NCI-H2081 (cell line): ENCODE measurements at regions not wholly inside any gene's neighbourhood (a gene's known extent, or its start where the extent isn't known, plus 50 kb on each side); places are given as distances from the start of the nearest gene placed in this dataset.

Experiments
- DNase-seq, 2 experiments: peaks; one replicate each; lab custom pipeline; 2025; lab: John Stamatoyannopoulos, UW

DNA sequence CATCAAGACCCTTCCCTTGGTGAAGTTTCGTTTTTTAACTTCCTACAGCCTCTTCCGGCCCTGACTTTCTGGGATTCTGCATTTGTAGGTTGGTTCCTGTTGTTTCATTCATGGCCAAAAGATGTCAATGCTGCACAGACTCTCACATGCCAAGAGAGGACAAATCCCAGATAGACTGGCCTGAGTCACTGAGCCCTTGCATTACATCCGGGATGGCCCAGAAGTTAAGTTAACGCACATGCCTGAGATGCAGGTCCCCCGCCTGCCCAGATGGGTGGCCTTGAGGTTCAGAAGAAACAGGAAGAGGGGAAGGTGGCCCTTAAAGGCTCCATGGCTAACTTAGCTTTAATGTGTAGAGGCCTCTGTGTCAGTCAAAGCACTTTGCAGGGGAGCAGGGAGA lies 51.6 kb upstream of the SRGAP3 start:
- no peak for DNase-seq

DNA sequence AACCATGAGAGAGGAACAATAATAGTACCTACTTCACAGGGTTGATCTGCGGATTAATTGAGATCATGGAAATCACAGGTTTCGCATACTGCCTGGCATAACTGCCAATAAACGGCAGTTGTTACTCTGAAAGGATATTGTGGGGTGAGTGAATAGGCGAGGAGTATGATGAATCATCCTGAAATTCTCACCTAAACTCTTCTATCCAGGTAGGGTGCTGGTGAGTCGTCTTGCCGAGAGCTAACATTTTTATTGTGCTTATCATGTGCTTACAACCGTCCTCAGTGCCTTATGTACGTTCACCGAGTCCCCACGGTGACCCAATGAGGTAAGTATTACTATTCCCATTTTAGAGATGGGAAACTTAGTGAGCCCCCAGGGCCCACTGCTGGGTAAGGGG lies 52.4 kb upstream of the SRGAP3 start:
- no peak for DNase-seq

DNA sequence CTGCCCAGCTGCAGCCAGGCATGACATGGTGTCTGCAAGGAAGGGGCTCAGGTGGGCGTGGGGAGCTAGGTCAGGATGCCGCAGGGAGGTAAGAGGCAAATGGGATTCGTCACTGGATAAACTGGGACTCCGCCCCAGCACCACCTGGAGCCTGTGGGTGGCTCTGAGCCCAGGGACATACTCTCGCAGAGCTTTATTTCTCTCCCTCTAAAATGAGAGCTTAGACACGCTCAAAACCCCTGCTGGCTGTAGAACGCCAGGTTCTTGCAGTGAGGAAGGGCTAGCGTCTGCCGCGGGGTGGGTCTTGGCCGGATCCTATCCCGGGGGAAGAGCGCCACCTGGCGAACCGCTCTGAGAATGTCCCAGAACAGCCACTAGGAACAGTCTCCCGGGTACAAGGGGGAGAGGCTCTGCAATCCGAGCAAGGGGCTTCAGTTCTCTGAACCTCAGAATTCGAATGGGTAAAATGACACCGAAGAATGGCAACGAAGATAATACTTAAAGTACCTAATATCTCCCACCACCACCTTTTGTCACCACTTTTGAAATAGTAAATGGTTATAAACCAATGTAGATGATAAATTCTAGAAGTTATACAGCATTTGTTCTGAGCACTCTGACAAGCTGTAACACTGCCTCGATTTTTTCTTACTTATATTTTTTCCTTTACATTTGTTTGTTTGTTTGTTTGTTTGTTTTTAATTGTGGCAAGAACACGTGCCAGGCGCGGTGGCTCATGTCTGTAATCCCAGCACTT lies 53.2 kb upstream of the SRGAP3 start:
- peak; percentile 32 to 55 for DNase-seq

DNA sequence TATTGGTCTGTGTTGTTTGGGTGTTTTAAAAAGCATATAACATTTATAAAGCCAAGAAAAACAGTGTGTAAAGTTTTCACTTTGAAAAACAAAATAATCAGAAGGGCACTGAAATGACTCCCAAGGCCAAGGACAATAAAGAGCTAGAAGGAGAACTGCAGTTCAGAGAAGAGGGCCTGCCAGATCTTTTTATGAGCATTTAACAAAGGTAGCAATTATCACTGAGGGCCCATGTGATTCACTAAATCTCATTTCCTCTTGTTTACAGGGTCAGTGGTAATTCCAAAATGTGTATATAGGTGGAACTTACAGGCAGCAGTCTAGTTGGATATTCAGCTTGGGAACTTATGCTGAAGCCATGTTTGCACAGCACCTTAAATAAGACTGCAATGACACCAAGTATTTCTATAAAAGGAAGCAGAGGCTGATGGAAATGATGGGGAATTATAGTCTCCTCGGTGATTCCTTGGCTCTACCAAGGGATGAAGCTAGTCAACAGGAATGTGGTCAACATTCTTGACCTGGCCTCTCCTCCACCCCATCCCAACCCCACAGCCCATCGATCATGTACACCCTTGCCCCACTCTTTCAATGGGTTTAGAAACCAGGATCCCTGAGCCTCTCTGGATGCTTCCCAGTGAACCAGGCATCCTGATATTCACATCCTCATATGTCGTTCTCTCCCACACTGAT lies 54.4 kb upstream of the THUMPD3 start:
- DNase-seq: peak in 1 of 2 experiments; percentile 1

DNA sequence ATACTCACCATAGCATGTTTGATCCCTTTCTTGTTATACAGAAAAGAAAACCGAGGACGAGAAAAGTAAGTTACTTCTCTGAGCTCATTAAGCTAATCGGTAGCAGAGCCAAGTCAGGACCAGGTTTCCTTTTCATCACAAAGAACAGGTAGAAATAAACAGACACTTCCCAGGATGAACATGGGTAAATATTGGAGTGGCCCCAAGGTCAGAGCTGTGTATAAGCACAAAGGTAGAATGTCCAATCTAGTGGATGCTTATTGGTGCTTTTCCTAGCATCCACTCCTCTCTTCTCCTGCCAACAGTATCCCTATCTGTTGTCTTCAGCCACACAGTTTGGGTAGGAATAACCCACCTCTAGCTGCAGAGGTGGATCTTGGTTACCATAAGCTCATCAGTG lies 52.8 kb upstream of the THUMPD3 start:
- DNase-seq: no peak

DNA sequence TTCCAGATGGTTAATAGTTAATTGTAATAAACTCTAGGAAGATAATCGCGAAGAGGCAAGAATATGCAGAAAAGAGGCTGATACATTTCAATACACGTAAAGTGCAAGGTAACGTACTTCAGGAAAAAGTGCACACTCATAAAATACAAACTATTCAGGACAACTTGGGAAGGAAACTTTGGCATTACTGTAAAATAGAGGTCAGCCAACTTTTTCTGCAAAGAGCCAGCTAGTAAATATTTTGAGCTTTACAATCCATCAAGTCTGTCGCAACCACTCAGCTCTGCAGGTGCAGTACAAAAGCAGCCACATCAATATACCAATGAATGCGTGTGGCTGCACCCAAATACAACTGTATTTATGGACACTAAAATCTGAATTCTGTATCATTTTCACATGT lies 51.6 kb upstream of the THUMPD3 start:
- DNase-seq: no peak
